ENCODE measurements at regions not wholly inside any gene's neighbourhood (a gene's known extent, or its start where the extent isn't known, plus 50 kb on each side); places are given as distances from the start of the nearest gene placed in this dataset.

DNA sequence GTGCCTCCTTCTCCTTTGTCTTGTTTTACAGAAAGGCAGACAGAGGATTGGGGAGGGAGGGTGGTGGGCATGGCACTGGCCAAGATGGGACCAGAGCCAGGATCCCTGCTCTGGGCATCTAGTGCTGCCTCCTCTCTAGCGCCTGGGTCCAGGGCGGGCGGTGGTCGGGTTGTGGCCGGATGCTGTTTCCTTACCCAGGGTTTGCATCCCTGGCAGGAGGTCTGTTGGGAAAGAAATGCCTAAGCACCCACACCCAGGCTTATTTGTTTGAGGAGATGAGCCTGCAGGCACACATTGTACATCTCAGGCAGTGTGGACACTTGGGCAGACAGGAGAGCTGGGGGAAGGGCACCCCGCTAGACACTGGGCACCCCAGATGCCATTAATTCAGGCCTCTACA is 102.3 kb upstream of the PCBD1 start:
- H3K4me3 ChIP-seq, result no peak overlapping the region
- ATAC-seq (ENCODE audit: insufficient number of reproducible peaks, low FRiP score, low read depth) (no peak), DNase-seq (ENCODE audit: low spot score) (no peak)
- H3K27ac ChIP-seq, result no peak overlapping the region
- TF ChIP-seq, protein P1, sequence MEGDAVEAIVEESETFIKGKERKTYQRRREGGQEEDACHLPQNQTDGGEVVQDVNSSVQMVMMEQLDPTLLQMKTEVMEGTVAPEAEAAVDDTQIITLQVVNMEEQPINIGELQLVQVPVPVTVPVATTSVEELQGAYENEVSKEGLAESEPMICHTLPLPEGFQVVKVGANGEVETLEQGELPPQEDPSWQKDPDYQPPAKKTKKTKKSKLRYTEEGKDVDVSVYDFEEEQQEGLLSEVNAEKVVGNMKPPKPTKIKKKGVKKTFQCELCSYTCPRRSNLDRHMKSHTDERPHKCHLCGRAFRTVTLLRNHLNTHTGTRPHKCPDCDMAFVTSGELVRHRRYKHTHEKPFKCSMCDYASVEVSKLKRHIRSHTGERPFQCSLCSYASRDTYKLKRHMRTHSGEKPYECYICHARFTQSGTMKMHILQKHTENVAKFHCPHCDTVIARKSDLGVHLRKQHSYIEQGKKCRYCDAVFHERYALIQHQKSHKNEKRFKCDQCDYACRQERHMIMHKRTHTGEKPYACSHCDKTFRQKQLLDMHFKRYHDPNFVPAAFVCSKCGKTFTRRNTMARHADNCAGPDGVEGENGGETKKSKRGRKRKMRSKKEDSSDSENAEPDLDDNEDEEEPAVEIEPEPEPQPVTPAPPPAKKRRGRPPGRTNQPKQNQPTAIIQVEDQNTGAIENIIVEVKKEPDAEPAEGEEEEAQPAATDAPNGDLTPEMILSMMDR (IDR thresholded peaks at IDR 0.05), result no peak
- H3K4me1 ChIP-seq (ENCODE audit: control insufficient read depth in 1 of 2, low read depth in 2 of 2), result no peaks in the 10 kb centered on the region
- H3K9me3 ChIP-seq, result no peaks in the 10 kb centered on the region
- H3K36me3 ChIP-seq, result no peaks in the 10 kb centered on the region
- no peaks in the 10 kb centered on the region for H3K27me3 ChIP-seq (replicated peaks; ENCODE audit: insufficient read depth)

DNA sequence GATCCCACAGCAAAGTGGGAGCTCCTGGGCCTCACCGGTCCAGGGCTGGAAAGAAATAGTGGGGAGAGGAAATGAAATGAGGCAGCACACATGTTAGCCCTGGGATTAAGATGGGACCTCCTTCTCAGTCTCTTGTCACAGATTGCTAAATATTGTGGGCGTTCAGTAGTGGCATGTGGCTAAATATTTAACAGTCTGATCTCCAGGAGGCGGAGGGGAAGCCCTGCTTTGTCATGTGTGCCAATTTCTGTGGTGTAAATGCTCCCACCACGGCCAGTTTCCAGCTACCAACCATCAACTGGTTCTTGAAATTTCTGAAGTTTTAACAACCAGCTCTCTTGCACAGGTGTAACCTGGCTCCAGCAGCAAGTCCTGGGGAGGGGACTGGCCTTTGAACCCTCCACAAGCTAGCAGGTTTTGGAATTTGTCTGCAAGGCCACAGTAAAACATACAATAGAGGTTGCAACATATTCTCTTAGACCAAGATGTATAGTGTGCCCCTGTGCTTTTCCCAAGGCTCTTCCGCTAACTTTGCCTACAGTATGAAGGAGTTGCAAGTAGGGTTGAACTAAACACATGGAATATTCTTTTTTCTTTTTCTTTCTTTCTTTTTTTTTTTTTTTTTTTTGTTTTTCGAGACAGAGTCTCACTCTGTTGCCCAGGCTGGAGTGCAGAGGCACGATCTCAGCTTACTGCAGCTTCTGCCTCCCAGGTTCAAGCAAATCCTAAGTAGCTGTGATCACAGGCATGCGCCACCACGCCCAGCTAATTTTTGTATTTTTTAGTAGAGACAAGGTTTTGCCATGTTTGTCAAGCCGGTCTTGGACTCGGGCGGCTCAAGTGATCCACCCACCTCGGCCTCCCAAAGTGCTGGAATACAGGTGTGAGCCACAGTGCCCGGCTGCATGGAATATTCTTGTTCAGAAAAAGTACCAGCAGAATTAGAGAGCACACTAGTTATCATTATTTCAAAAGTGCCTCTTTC is 103.1 kb upstream of the PCBD1 start:
- TF ChIP-seq, protein P1 (IDR thresholded peaks at IDR 0.05), result no peak
- no peaks in the 10 kb centered on the region for H3K4me1 ChIP-seq (ENCODE audit: control insufficient read depth in 1 of 2, low read depth in 2 of 2)
- H3K4me3 ChIP-seq, result no peak overlapping the region
- H3K27me3 ChIP-seq (replicated peaks; ENCODE audit: insufficient read depth), result no peaks in the 10 kb centered on the region
- DNase-seq (ENCODE audit: low spot score) (no peak), ATAC-seq (ENCODE audit: insufficient number of reproducible peaks, low FRiP score, low read depth) (no peak)
- no peaks in the 10 kb centered on the region for H3K9me3 ChIP-seq
- no peak overlapping the region for H3K27ac ChIP-seq
- no peaks in the 10 kb centered on the region for H3K36me3 ChIP-seq

DNA sequence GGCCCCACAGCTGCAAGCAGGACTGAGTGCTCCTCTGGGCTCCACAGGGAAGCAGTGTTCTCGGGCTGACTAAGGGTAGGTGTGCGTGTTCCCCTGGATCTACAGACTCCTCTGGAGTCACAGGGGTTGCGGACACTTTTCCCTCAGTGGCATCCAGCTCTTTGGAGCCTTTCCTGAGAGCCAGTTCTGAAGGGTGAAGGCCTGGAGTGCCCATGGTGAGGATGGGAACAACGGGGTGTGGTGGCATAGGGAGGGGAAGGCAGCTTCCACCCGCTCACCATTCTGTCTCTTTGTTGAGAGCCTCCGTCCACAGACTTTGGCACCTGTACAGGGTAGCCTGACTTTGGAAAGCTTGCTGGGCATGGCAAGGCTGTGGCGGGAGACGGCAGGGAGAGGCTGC is 104.1 kb upstream of the PCBD1 start:
- ATAC-seq (ENCODE audit: insufficient number of reproducible peaks, low FRiP score, low read depth), result no peak
- TF ChIP-seq, protein P1 (IDR thresholded peaks at IDR 0.05), result no peak
- H3K36me3 ChIP-seq, result no peaks in the 10 kb centered on the region

DNA sequence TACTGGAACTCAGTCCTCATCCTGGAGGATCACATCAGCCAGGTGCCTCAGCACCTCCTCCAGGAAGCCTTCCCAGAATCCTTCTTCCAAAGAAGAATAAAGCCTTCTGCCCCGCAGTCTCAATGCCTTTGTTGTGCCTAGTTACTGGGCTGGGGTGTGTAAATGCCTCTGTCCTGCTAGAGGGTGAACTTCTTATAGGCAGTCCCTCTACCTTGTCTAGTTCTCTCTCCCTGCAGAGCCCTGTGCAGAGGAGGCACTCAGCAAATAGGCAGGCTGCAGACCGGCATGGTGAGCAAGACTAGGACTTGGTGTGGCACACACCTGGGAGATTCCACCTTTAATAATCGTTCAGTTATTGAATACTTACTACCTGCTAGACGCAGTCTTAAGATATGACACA is 104.7 kb upstream of the PCBD1 start:
- Histone ChIP-seq H3K4me1 (ENCODE audit: control insufficient read depth in 1 of 2, low read depth in 2 of 2) (no peaks in the 10 kb centered on the region), H3K9me3 (no peaks in the 10 kb centered on the region), H3K27ac (no peak overlapping the region), H3K4me3 (no peak overlapping the region), H3K27me3 (replicated peaks; ENCODE audit: insufficient read depth) (no peaks in the 10 kb centered on the region), H3K36me3 (no peaks in the 10 kb centered on the region)
- ATAC-seq (ENCODE audit: insufficient number of reproducible peaks, low FRiP score, low read depth) (no peak), DNase-seq (ENCODE audit: low spot score) (no peak)
- TF ChIP-seq, protein P1 (IDR thresholded peaks at IDR 0.05), result no peak

More for the DNA sequence above, 104.1 kb upstream of the PCBD1 start:
- Histone ChIP-seq H3K9me3 (no peaks in the 10 kb centered on the region), H3K27me3 (replicated peaks; ENCODE audit: insufficient read depth) (no peaks in the 10 kb centered on the region), H3K27ac (no peak overlapping the region), H3K4me3 (no peak overlapping the region), H3K4me1 (ENCODE audit: control insufficient read depth in 1 of 2, low read depth in 2 of 2) (no peaks in the 10 kb centered on the region)
- no peak for DNase-seq (ENCODE audit: low spot score)

DNA sequence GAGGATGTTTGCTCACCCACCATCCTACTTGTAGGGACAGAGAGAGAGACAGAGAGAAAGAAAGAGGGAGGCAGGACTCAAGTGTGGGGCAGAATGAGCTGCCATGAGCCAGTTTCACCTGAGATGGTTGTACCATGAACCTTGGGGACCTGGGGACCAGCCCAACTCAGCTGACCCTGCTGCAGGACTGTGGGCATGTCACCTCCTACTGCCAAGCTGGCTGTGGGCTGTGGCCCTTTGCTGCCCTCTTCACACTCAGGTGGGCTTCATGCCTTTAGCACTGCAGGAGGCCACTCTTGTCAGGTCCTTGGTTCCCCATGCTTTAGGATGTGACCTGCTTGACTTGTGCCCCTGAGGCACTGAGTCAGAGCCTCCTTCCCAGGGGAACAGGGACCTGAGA is 108.2 kb upstream of the PCBD1 start:
- Histone ChIP-seq H3K27ac (no peak overlapping the region), H3K9me3 (no peaks in the 10 kb centered on the region), H3K4me1 (ENCODE audit: control insufficient read depth in 1 of 2, low read depth in 2 of 2) (no peaks in the 10 kb centered on the region), H3K27me3 (replicated peaks; ENCODE audit: insufficient read depth) (no peaks in the 10 kb centered on the region), H3K4me3 (no peak overlapping the region), H3K36me3 (no peaks in the 10 kb centered on the region)
- DNase-seq (ENCODE audit: low spot score) (no peak), ATAC-seq (ENCODE audit: insufficient number of reproducible peaks, low FRiP score, low read depth) (no peak)
- TF ChIP-seq, protein P1 (IDR thresholded peaks at IDR 0.05), result no peak

All from thoracic aorta (tissue), 2 donors.